GM10266 (cell line): ENCODE measurements at regions not wholly inside any gene's neighbourhood (a gene's known extent, or its start where the extent isn't known, plus 50 kb on each side); places are given as distances from the start of the nearest gene placed in this dataset.

Experiments
- DNase-seq: peaks from one replicate; pipeline ENCODE4 v3.0.0; 2012; ENCODE audit errors: extremely low spot score
- CTCF ChIP-seq: IDR thresholded peaks from 2 replicates; pipeline ENCODE4 v1.5.1; 2012; ENCODE audit warnings: mild to moderate bottlenecking, low read depth; ENCODE audit not compliant: control insufficient read depth, insufficient read depth; ENCODE audit errors: missing control alignments

- no peak for TF ChIP-seq CTCF
- no peak for DNase-seq
Observed at GRCh38 chr1:187411118-187411517, 582.4 kb downstream of the PLA2G4A start.

GRCh38 chr1:187413405-187414169 lies 584.8 kb downstream of the PLA2G4A start:
- no peak for TF ChIP-seq CTCF
- no peak for DNase-seq

GRCh38 chr1:187415065-187415464 lies 586.3 kb downstream of the PLA2G4A start:
- TF ChIP-seq CTCF = no peak

GRCh38 chr1:187417520-187417919 lies 588.8 kb downstream of the PLA2G4A start:
- no peak for TF ChIP-seq CTCF
- no peak for DNase-seq

More at GRCh38 chr1:187415065-187415464, 586.3 kb downstream of the PLA2G4A start:
- no peak for DNase-seq

GRCh38 chr1:187433598-187433997 lies 604.8 kb downstream of the PLA2G4A start:
- TF ChIP-seq CTCF = no peak
- DNase-seq = no peak

GRCh38 chr1:187442603-187443002 lies 613.9 kb downstream of the PLA2G4A start:
- no peak for DNase-seq
- no peak for TF ChIP-seq CTCF

GRCh38 chr1:187443939-187444338 lies 615.2 kb downstream of the PLA2G4A start:
- DNase-seq = no peak
- TF ChIP-seq CTCF = no peak
